HEK293 (cell line): ENCODE measurements at regions not wholly inside any gene's neighbourhood (a gene's known extent, or its start where the extent isn't known, plus 50 kb on each side); places are given as distances from the start of the nearest gene placed in this dataset.

Experiments used
- CTCF ChIP-seq: fragments of 450-650 bp; formaldehyde crosslinking; IDR thresholded peaks from 2 replicates; pipeline ENCODE4 v1.5.1; 2016; ENCODE audit warnings: missing biosample characterization, missing genetic modification characterization
- PRDM2 ChIP-seq: fragments of 450-650 bp; formaldehyde crosslinking; IDR thresholded peaks from 2 replicates; pipeline ENCODE4 v1.5.1; 2016; ENCODE audit warnings: missing biosample characterization, missing genetic modification characterization, borderline replicate concordance
- REST ChIP-seq: fragments of 450-650 bp; formaldehyde crosslinking; IDR thresholded peaks from 2 replicates; pipeline ENCODE4 v1.5.1; 2016; ENCODE audit warnings: missing biosample characterization, missing genetic modification characterization
- ZNF121 ChIP-seq: fragments of 450-650 bp; formaldehyde crosslinking; IDR thresholded peaks from 2 replicates; pipeline ENCODE4 v1.5.1; 2016; ENCODE audit warnings: missing biosample characterization, missing genetic modification characterization
- ZNF366 ChIP-seq: fragments of 450-650 bp; formaldehyde crosslinking; conservative IDR thresholded peaks from 2 replicates; pipeline ENCODE4 v1.5.1; 2016; ENCODE audit warnings: missing biosample characterization, missing genetic modification characterization

- TF ChIP-seq CTCF (no peak), REST (no peak), ZNF121 (tag by site-specific recombination) (no peak), ZNF366 (tag by site-specific recombination) (no peak), PRDM2 (tag by site-specific recombination) (no peak)
Observed at GRCh38 chr11:86888164-86889000, 66.8 kb downstream of the FZD4 start.
